Mesenchymal stem cell (in vitro differentiated cells and primary cell): ENCODE measurements at regions not wholly inside any gene's neighbourhood (a gene's known extent, or its start where the extent isn't known, plus 50 kb on each side); places are given as distances from the start of the nearest gene placed in this dataset.

Experiments used
- DNase-seq: peaks from one replicate; pipeline ENCODE4 v3.0.0-alpha.2; 2013
- H2AFZ ChIP-seq: one replicate; pipeline ENCODE4 v1.6.1; 2013; ENCODE audit warnings: low read depth, mild to moderate bottlenecking, control low read depth, inconsistent platforms, low read length, moderate library complexity
- H2AK5ac ChIP-seq: 2 replicates; pipeline ENCODE4 v1.6.1; 2013; ENCODE audit warnings: low read length, moderate library complexity, mild to moderate bottlenecking, inconsistent platforms; ENCODE audit not compliant: severe bottlenecking
- H2BK120ac ChIP-seq: one replicate; pipeline ENCODE4 v1.6.1; 2013; ENCODE audit warnings: low read depth, mild to moderate bottlenecking, inconsistent platforms, low read length, moderate library complexity
- H2BK12ac ChIP-seq, 2 experiments: one replicate each; pipeline ENCODE4 v1.6.1; 2013; ENCODE audit warnings: inconsistent platforms in 2 of 2, low read length in 2 of 2, mild to moderate bottlenecking in 2 of 2, moderate library complexity in 2 of 2, control low read depth in 1 of 2
- H2BK15ac ChIP-seq: one replicate; pipeline ENCODE4 v1.6.1; 2013; ENCODE audit warnings: mild to moderate bottlenecking, low read depth, inconsistent platforms; ENCODE audit not compliant: poor library complexity, severe bottlenecking
- H2BK5ac ChIP-seq: 2 replicates; pipeline ENCODE4 v1.6.1; 2013; ENCODE audit warnings: low read depth, mild to moderate bottlenecking, low read length, control low read depth, inconsistent platforms; ENCODE audit not compliant: poor library complexity, severe bottlenecking
- H3K14ac ChIP-seq, 2 experiments: one replicate each; pipeline ENCODE4 v1.6.1; 2013; ENCODE audit warnings: inconsistent platforms in 2 of 2, low read length in 2 of 2, control low read depth in 1 of 2, mild to moderate bottlenecking in 1 of 2, moderate library complexity in 1 of 2
- H3K18ac ChIP-seq, 2 experiments: one replicate each; pipeline ENCODE4 v1.6.1; 2013; ENCODE audit warnings: inconsistent platforms in 2 of 2, low read length in 2 of 2, control low read depth in 1 of 2, low read depth in 1 of 2, mild to moderate bottlenecking in 1 of 2
- H3K23ac ChIP-seq, 2 experiments: one replicate each; pipeline ENCODE4 v1.6.1; 2013; ENCODE audit warnings: inconsistent platforms in 2 of 2, low read length in 2 of 2, mild to moderate bottlenecking in 2 of 2, moderate library complexity in 2 of 2, control low read depth in 1 of 2
- H3K27ac ChIP-seq: 2 replicates; pipeline ENCODE4 v1.5.1; 2013; ENCODE audit warnings: mild to moderate bottlenecking, moderate library complexity, low read length, control low read depth, inconsistent platforms; ENCODE audit not compliant: poor library complexity, severe bottlenecking
- H3K27me3 ChIP-seq, 2 experiments: 2 replicates each; pipeline versions ENCODE4 v1.6.1 to v1.7.0; 2013; ENCODE audit warnings: low read length in 2 of 2, mild to moderate bottlenecking in 2 of 2, moderate library complexity in 2 of 2, control low read depth in 1 of 2, inconsistent platforms in 1 of 2; ENCODE audit not compliant: control insufficient read depth in 1 of 2, insufficient read depth in 1 of 2
- H3K36me3 ChIP-seq, 2 experiments: 2 replicates each; pipeline versions ENCODE4 v1.6.1 to v1.7.0; 2013; ENCODE audit warnings: low read length in 2 of 2, control low read depth in 1 of 2, inconsistent platforms in 1 of 2, low read depth in 1 of 2, mild to moderate bottlenecking in 1 of 2; ENCODE audit not compliant: insufficient read depth in 2 of 2, control insufficient read depth in 1 of 2
- H3K4ac ChIP-seq, 2 experiments: one replicate each; pipeline ENCODE4 v1.6.1; 2013; ENCODE audit warnings: inconsistent platforms in 2 of 2, low read length in 2 of 2, mild to moderate bottlenecking in 2 of 2, moderate library complexity in 2 of 2, control low read depth in 1 of 2, low read depth in 1 of 2
- H3K4me1 ChIP-seq: 2 replicates; pipeline ENCODE4 v1.6.1; 2013; ENCODE audit warnings: low read depth, low read length, control low read depth; ENCODE audit not compliant: control insufficient read depth, insufficient read depth
- H3K4me2 ChIP-seq: 2 replicates; pipeline ENCODE4 v1.6.1; 2013; ENCODE audit warnings: low read length, mild to moderate bottlenecking, inconsistent platforms; ENCODE audit not compliant: poor library complexity, severe bottlenecking
- H3K4me3 ChIP-seq, 2 experiments: 2 replicates each; pipeline versions ENCODE4 v1.5.1 to v1.7.0; 2013; ENCODE audit warnings: low read length in 2 of 2, mild to moderate bottlenecking in 2 of 2, control low read depth in 1 of 2, low read depth in 1 of 2; ENCODE audit not compliant: insufficient read depth in 1 of 2
- H3K79me1 ChIP-seq: replicated peaks from 2 replicates; pipeline ENCODE4 v1.6.1; 2013; ENCODE audit warnings: mild to moderate bottlenecking, control low read depth, low read length, inconsistent platforms; ENCODE audit not compliant: poor library complexity, severe bottlenecking
- H3K9ac ChIP-seq: 2 replicates; pipeline ENCODE4 v1.7.0; 2013; ENCODE audit warnings: mild to moderate bottlenecking, low read length, moderate library complexity
- H3K9me3 ChIP-seq: 2 replicates; pipeline ENCODE4 v1.7.0; 2013; ENCODE audit warnings: mild to moderate bottlenecking, low read length; ENCODE audit not compliant: control insufficient read depth
- H4K8ac ChIP-seq: one replicate; pipeline ENCODE4 v1.6.1; 2013; ENCODE audit warnings: inconsistent platforms, mild to moderate bottlenecking, low read length, moderate library complexity
- H4K91ac ChIP-seq: one replicate; pipeline ENCODE4 v1.6.1; 2013; ENCODE audit warnings: mild to moderate bottlenecking, low read length, inconsistent platforms
- WGBS: methylation state at CpG from one replicate; pipeline ENCODE4 v1.1.7; 2013; ENCODE audit warnings: mixed read lengths; 5-methylcytosine and 5-hydroxymethylcytosine counted together

- no peak overlapping the region for H3K18ac ChIP-seq
- H3K36me3 ChIP-seq = no peaks in the 10 kb centered on the region
- WGBS = 67% methylated on average over 1 of the region's 2 CpGs
- no peaks in the 10 kb centered on the region for H3K79me1 ChIP-seq
- H3K9ac ChIP-seq = no peak overlapping the region
- H2AK5ac ChIP-seq = no peak overlapping the region
- no peak overlapping the region for H4K91ac ChIP-seq
- H3K9me3 ChIP-seq = no peaks in the 10 kb centered on the region
- no peak overlapping the region for H3K4ac ChIP-seq
- no peak overlapping the region for H2AFZ ChIP-seq
- DNase-seq = no peak
- H4K8ac ChIP-seq = no peak overlapping the region
- no peak overlapping the region for H3K23ac ChIP-seq
- H2BK5ac ChIP-seq = no peak overlapping the region
- H3K14ac ChIP-seq = no peak overlapping the region
- H3K4me3 ChIP-seq = no peak overlapping the region
- no peak overlapping the region for H2BK12ac ChIP-seq
- no peaks in the 10 kb centered on the region for H3K27me3 ChIP-seq
- H2BK15ac ChIP-seq = no peak overlapping the region
- no peak overlapping the region for H3K27ac ChIP-seq
- H2BK120ac ChIP-seq = no peak overlapping the region
- no peaks in the 10 kb centered on the region for H3K4me1 ChIP-seq
- H3K4me2 ChIP-seq = no peak overlapping the region
Measured at GRCh38 chr18:60654298-60654697, 281.7 kb upstream of the MC4R start.

- Histone ChIP-seq H3K27me3 (no peaks in the 10 kb centered on the region), H3K4ac (no peak overlapping the region), H2BK15ac (no peak overlapping the region), H2BK120ac (no peak overlapping the region), H3K79me1 (no peaks in the 10 kb centered on the region), H2AK5ac (no peak overlapping the region), H2BK12ac (no peak overlapping the region), H4K8ac (no peak overlapping the region), H3K36me3 (no peaks in the 10 kb centered on the region), H3K23ac (no peak overlapping the region), H2BK5ac (no peak overlapping the region), H3K14ac (no peak overlapping the region), H3K27ac (no peak overlapping the region), H3K9ac (no peak overlapping the region), H3K18ac (no peak overlapping the region), H3K4me3 (no peak overlapping the region), H2AFZ (no peak overlapping the region), H3K9me3 (no peaks in the 10 kb centered on the region), H3K4me1 (no peaks in the 10 kb centered on the region), H4K91ac (no peak overlapping the region), H3K4me2 (no peak overlapping the region)
- no peak for DNase-seq
- 56% methylated on average over 4 of the region's 4 CpGs for WGBS
Measured at GRCh38 chr18:60656553-60656952, 284.0 kb upstream of the MC4R start.

GRCh38 chr18:60662491-60662890 is 289.9 kb upstream of the MC4R start:
- no peak overlapping the region for H3K18ac ChIP-seq
- H2BK15ac ChIP-seq = no peak overlapping the region
- H3K14ac ChIP-seq = no peak overlapping the region
- no peak overlapping the region for H2AK5ac ChIP-seq
- H3K9me3 ChIP-seq = no peaks in the 10 kb centered on the region
- no peak overlapping the region for H2BK120ac ChIP-seq
- H4K91ac ChIP-seq = no peak overlapping the region
- 89% methylated on average over 22 of the region's 22 CpGs for WGBS
- no peak overlapping the region for H4K8ac ChIP-seq
- H3K23ac ChIP-seq = no peak overlapping the region
- no peak overlapping the region for H2BK5ac ChIP-seq
- no peak for DNase-seq
- H3K36me3 ChIP-seq = no peaks in the 10 kb centered on the region
- H3K9ac ChIP-seq = no peak overlapping the region
- no peak overlapping the region for H2BK12ac ChIP-seq
- peaks cover 2% of the 10 kb centered on the region for H3K4me1 ChIP-seq
- no peak overlapping the region for H3K4me2 ChIP-seq
- no peaks in the 10 kb centered on the region for H3K27me3 ChIP-seq
- no peaks in the 10 kb centered on the region for H3K79me1 ChIP-seq
- H2AFZ ChIP-seq = no peak overlapping the region
- no peak overlapping the region for H3K4me3 ChIP-seq
- no peak overlapping the region for H3K27ac ChIP-seq
- no peak overlapping the region for H3K4ac ChIP-seq

GRCh38 chr18:60663060-60663989 is 290.8 kb upstream of the MC4R start:
- Histone ChIP-seq H2BK12ac (no peak overlapping the region), H2BK5ac (no peak overlapping the region), H3K4ac (no peak overlapping the region), H4K91ac (no peak overlapping the region), H3K9ac (no peak overlapping the region), H3K14ac (no peak overlapping the region), H3K4me1 (peaks cover 2% of the 10 kb centered on the region), H3K23ac (no peak overlapping the region), H3K36me3 (no peaks in the 10 kb centered on the region), H2BK15ac (no peak overlapping the region), H2AK5ac (no peak overlapping the region), H4K8ac (no peak overlapping the region), H3K4me2 (no peak overlapping the region), H3K9me3 (no peaks in the 10 kb centered on the region), H3K79me1 (no peaks in the 10 kb centered on the region), H3K27ac (no peak overlapping the region), H3K4me3 (no peak overlapping the region), H3K18ac (no peak overlapping the region), H2AFZ (no peak overlapping the region), H3K27me3 (no peaks in the 10 kb centered on the region), H2BK120ac (no peak overlapping the region)
- 90% methylated on average over 38 of the region's 38 CpGs for WGBS
- no peak for DNase-seq
